ENCODE measurements at regions not wholly inside any gene's neighbourhood (a gene's known extent, or its start where the extent isn't known, plus 50 kb on each side); places are given as distances from the start of the nearest gene placed in this dataset.

GRCh38 chr12:75651342-75651695 is 139.9 kb upstream of the KRR1 start:
- no peak for TF ChIP-seq TAF1 (IDR thresholded peaks at IDR 0.05; ENCODE audit: borderline replicate concordance, low read depth, low read length)
- TF ChIP-seq POLR2A (IDR thresholded peaks at IDR 0.05; ENCODE audit: low read depth, low read length) = no peak
- TF ChIP-seq POLR2AphosphoS5 (IDR thresholded peaks at IDR 0.05; ENCODE audit: low read depth, low read length) = no peak

Measured in GM12892 (cell line).